Liver (tissue), 3 donors: ENCODE measurements at regions not wholly inside any gene's neighbourhood (a gene's known extent, or its start where the extent isn't known, plus 50 kb on each side); places are given as distances from the start of the nearest gene placed in this dataset.

Experiments used
- CTCF ChIP-seq: fragments of 150-350 bp; IDR thresholded peaks from 2 replicates; pipeline ENCODE4 v1.5.1; 2017; ENCODE audit warnings: improper control_type of control experiment, low read depth, low read length; ENCODE audit not compliant: missing input control
- RAD21 ChIP-seq, 2 donors: IDR thresholded peaks; 2 replicates each; pipeline ENCODE4 v1.6.1; 2016; ENCODE audit warnings: antibody characterized with exemption in 2 of 2, mild to moderate bottlenecking in 2 of 2
- RXRA ChIP-seq, 2 donors: IDR thresholded peaks; 2 replicates each; pipeline ENCODE4 v1.6.1; 2017 to 2018; ENCODE audit warnings: antibody characterized with exemption in 2 of 2, mild to moderate bottlenecking in 1 of 2
- YY1 ChIP-seq: IDR thresholded peaks from 2 replicates; pipeline ENCODE4 v1.6.1; 2016; ENCODE audit warnings: antibody characterized with exemption, mild to moderate bottlenecking
- donor health status: healthy.
- donor health status: healthy.

GRCh38 chr2:166758956-166759355 lies 129.3 kb upstream of the XIRP2 start:
- TF ChIP-seq CTCF (no peak), RXRA (IDR thresholded peaks at IDR 0.05) (no peak), RAD21 (IDR thresholded peaks at IDR 0.05) (no peak), YY1 (no peak)
